NCI-H82 treated with DMSO at 0.1 percent for 48 hours (cell line): ENCODE measurements at regions not wholly inside any gene's neighbourhood (a gene's known extent, or its start where the extent isn't known, plus 50 kb on each side); places are given as distances from the start of the nearest gene placed in this dataset.
"Not testable (repeated sequence)": the region's sequence is repeated elsewhere in the genome, so short reads cannot be mapped to it uniquely, and the experiment has no call there.

Source experiments
- DNase-seq: peaks from one replicate; lab custom pipeline; 2025; ENCODE audit not compliant: unreplicated experiment; lab: John Stamatoyannopoulos, UW

GRCh38 chr13:86409466-86410241 is 610.4 kb upstream of the SLITRK6 start:
- no peak for DNase-seq

- no peak for DNase-seq
Measured at GRCh38 chr13:86425170-86425815, 626.1 kb upstream of the SLITRK6 start.

- no peak for DNase-seq
Measured at GRCh38 chr13:86426437-86426836, 627.2 kb upstream of the SLITRK6 start.

GRCh38 chr13:86429756-86430155 is 630.5 kb upstream of the SLITRK6 start:
- DNase-seq: no peak

- DNase-seq: no peak
Measured at GRCh38 chr13:86438034-86438433, 638.8 kb upstream of the SLITRK6 start.

GRCh38 chr13:86445206-86445605 is 646.0 kb upstream of the SLITRK6 start:
- no peak for DNase-seq

- no peak for DNase-seq
Measured at GRCh38 chr13:86445672-86446071, 646.5 kb upstream of the SLITRK6 start.

GRCh38 chr13:86446311-86446710 is 647.1 kb upstream of the SLITRK6 start:
- no peak for DNase-seq

- no peak for DNase-seq
Measured at GRCh38 chr13:86447479-86447878, 648.3 kb upstream of the SLITRK6 start.

- DNase-seq: no peak
Measured at GRCh38 chr13:86462011-86462410, 662.8 kb upstream of the SLITRK6 start.

- DNase-seq: no peak
Measured at GRCh38 chr13:86464193-86464592, 665.0 kb upstream of the SLITRK6 start.

GRCh38 chr13:86474971-86475370 is 675.8 kb upstream of the SLITRK6 start:
- no peak for DNase-seq

GRCh38 chr13:86476656-86477055 is 677.4 kb upstream of the SLITRK6 start:
- DNase-seq: no peak

GRCh38 chr13:86486582-86486981 is 687.4 kb upstream of the SLITRK6 start:
- no peak for DNase-seq

GRCh38 chr13:86491121-86491520 is 691.9 kb upstream of the SLITRK6 start:
- no peak for DNase-seq

- DNase-seq: not testable (repeated sequence)
Measured at GRCh38 chr13:86501931-86502330, 702.7 kb upstream of the SLITRK6 start.

GRCh38 chr13:86510792-86511191 is 711.6 kb upstream of the SLITRK6 start:
- DNase-seq: no peak

GRCh38 chr13:86541461-86541860 is 742.2 kb upstream of the SLITRK6 start:
- peak; percentile 20 for DNase-seq

- no peak for DNase-seq
Measured at GRCh38 chr13:86554066-86554465, 754.8 kb upstream of the SLITRK6 start.

- DNase-seq: no peak
Measured at GRCh38 chr13:86559901-86560300, 760.7 kb upstream of the SLITRK6 start.

- no peak for DNase-seq
Measured at GRCh38 chr13:86562866-86563265, 763.6 kb upstream of the SLITRK6 start.

GRCh38 chr13:86563308-86563707 is 764.1 kb upstream of the SLITRK6 start:
- DNase-seq: no peak

- no peak for DNase-seq
Measured at GRCh38 chr13:86567119-86567518, 767.9 kb upstream of the SLITRK6 start.
